BJ (cell line): ENCODE measurements at regions not wholly inside any gene's neighbourhood (a gene's known extent, or its start where the extent isn't known, plus 50 kb on each side); places are given as distances from the start of the nearest gene placed in this dataset.

Experiments used
- CTCF ChIA-PET: fragments of 350-600 bp; formaldehyde crosslinking; extraction: SDS; loops from one replicate; lab custom pipeline; 2021; ENCODE audit warnings: antibody characterized with exemption, inconsistent platforms; lab: Yijun Ruan, JAX
- POLR2A ChIA-PET: fragments of 300-600 bp; sonication (Branson Sonifier 250); formaldehyde crosslinking; extraction: SDS; loops from one replicate; lab custom pipeline; 2021; ENCODE audit warnings: antibody characterized with exemption; lab: Charles Lee
- DNase-seq: peaks from one replicate; pipeline ENCODE4 v3.0.0-alpha.2; 2011; ENCODE audit warnings: low read depth
- H3K27me3 ChIP-seq: 2 replicates; pipeline ENCODE4 v1.6.0; 2011; ENCODE audit warnings: low read length; ENCODE audit not compliant: control insufficient read depth, insufficient read depth
- H3K36me3 ChIP-seq: 2 replicates; pipeline ENCODE4 v1.5.1; 2011; ENCODE audit warnings: low read length; ENCODE audit not compliant: control insufficient read depth, insufficient read depth
- H3K4me3 ChIP-seq: 2 replicates; pipeline ENCODE4 v1.5.1; 2011; ENCODE audit warnings: low read depth, mild to moderate bottlenecking, control low read depth, low read length
- TF ChIP-seq, protein P1 (sequence below): IDR thresholded peaks from 2 replicates; pipeline ENCODE4 v1.5.1; 2011; ENCODE audit warnings: low read depth, mild to moderate bottlenecking, control low read depth, inconsistent platforms, low read length, moderate library complexity; ENCODE audit not compliant: insufficient read depth

DNA sequence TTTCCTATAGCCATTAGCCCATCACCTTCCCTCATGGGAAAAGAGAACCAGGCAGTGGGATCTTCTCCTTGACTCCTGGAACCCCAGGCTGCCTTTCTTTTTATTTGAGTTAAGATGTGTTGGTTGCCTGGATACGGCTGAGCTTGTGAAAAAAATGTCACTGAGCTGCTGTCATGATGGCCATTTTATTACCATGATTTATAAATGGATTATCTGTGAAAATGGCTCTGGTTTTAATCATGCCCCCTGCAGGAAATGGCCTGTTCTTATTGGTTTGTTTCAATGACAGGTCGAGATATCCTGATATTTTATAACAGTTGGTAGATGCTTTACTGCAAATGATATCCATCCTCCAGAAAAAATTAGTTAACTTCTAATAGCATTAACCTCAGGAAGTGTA is 640.4 kb downstream of the CDH11 start:
- Histone ChIP-seq H3K27me3 (no peaks in the 10 kb centered on the region), H3K36me3 (no peaks in the 10 kb centered on the region), H3K4me3 (no peak overlapping the region)
- CTCF ChIA-PET = interaction anchor here (0.6 to 1.2 kb wide), 3 partner anchors 11 to 636 kb away, joined by 3 read pairs; no protein-coding TSS in a partner anchor
- TF ChIP-seq, protein P1, sequence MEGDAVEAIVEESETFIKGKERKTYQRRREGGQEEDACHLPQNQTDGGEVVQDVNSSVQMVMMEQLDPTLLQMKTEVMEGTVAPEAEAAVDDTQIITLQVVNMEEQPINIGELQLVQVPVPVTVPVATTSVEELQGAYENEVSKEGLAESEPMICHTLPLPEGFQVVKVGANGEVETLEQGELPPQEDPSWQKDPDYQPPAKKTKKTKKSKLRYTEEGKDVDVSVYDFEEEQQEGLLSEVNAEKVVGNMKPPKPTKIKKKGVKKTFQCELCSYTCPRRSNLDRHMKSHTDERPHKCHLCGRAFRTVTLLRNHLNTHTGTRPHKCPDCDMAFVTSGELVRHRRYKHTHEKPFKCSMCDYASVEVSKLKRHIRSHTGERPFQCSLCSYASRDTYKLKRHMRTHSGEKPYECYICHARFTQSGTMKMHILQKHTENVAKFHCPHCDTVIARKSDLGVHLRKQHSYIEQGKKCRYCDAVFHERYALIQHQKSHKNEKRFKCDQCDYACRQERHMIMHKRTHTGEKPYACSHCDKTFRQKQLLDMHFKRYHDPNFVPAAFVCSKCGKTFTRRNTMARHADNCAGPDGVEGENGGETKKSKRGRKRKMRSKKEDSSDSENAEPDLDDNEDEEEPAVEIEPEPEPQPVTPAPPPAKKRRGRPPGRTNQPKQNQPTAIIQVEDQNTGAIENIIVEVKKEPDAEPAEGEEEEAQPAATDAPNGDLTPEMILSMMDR = no peak
- POLR2A ChIA-PET = no interaction called here
- DNase-seq = no peak

DNA sequence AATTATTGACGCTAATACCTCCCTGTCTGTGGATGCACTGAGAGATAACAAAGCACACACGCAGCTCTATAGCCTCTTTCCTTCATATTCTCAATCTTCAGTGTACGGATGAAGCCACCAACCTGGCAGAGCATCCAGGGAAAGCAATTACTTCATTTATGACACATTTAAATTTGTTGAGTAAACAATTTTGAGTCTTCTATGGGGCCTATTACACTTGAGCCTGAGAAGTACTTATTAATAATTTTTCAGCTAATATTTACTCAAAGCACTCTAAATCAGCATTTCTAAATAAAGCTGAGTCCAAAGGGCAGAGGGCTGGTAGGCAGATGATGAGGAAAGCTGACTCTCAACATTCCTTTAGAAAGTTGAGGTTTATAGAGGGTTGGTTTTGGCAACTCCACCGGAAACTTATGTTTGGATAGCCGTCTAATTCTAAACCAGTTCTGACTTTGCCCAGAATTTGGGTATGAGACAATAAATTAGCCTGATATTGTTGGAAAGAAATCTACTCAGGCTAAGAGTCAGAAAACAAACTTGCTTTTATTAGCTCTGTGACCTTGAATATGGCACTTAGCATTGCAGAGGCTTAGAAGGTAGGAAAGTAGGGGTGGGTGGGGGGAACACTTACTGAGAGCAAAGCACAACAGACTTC is 643.5 kb downstream of the CDH11 start:
- TF ChIP-seq, protein P1 = no peak
- no peak overlapping the region for H3K4me3 ChIP-seq
- ChIA-PET POLR2A (interaction anchor here (0.5 kb wide), 1 partner anchor 637 kb away, joined by 17 read pairs; no protein-coding TSS in a partner anchor), CTCF (interaction anchor here (1.7 kb wide), 1 partner anchor 26 kb away, joined by 4 read pairs; no protein-coding TSS in a partner anchor)
- no peaks in the 10 kb centered on the region for H3K27me3 ChIP-seq
- DNase-seq = peak; percentile 49
- no peaks in the 10 kb centered on the region for H3K36me3 ChIP-seq

DNA sequence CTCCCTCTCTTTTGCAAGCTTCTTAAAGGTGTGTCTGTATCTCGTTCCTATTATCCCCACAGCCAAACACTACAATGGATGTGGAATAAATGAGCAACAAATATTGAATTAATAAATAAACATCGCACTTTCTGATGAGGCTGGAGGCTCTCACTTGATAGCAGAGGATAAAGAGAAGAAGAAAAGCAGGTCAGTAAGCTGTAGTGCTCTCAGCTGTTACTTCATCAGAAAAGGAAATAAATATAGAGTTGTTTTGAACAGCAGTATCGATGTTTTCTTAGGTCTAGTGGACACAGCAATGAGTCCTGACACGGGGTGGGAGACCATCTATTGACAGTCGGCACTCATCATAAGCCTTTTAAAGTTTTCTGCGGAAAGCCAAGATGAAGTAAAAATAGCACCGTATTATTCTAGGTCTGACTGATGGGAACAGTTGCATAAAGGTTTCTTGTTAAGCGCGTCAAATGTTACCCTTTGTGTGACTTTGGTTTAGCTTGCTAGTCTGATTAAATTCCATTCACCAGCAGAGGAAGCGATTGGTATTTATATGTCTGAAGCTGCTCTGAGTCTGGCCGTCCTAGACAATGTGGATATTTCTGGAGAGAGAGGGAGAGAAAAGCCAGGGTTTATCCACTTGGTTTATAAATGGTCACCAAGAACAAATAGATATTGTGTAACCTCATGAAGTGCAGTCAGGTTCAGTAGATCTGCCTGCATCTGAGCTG is 646.1 kb downstream of the CDH11 start:
- ChIA-PET CTCF (interaction anchor here (1.2 kb wide), 1 partner anchor 173 kb away, joined by 3 read pairs; no protein-coding TSS in a partner anchor), POLR2A (interaction anchor here (0.6 kb wide), 1 partner anchor 9 kb away, joined by 3 read pairs; no protein-coding TSS in a partner anchor)
- DNase-seq = no peak
- Histone ChIP-seq H3K36me3 (no peaks in the 10 kb centered on the region), H3K4me3 (no peak overlapping the region), H3K27me3 (no peaks in the 10 kb centered on the region)
- TF ChIP-seq, protein P1 = no peak

DNA sequence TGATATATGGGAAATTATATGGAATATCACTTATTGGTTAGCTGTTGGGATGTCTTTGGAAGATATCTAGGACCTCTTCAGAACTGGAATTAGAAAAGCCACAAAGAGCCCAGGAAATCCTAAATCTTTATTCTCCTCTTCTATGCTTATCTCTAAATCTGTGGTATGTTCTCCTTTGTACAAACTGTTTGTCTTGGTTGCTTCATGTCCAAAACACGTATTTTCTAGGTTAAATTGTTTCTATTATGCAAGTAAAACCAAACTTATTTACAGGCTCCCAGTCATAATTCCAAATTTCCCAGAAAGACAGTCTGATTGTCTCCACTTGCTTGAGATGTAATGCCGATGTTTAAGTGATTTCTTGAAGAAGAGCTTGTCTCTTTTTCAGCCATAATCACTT is 650.9 kb downstream of the CDH11 start:
- TF ChIP-seq, protein P1 = no peak

DNA sequence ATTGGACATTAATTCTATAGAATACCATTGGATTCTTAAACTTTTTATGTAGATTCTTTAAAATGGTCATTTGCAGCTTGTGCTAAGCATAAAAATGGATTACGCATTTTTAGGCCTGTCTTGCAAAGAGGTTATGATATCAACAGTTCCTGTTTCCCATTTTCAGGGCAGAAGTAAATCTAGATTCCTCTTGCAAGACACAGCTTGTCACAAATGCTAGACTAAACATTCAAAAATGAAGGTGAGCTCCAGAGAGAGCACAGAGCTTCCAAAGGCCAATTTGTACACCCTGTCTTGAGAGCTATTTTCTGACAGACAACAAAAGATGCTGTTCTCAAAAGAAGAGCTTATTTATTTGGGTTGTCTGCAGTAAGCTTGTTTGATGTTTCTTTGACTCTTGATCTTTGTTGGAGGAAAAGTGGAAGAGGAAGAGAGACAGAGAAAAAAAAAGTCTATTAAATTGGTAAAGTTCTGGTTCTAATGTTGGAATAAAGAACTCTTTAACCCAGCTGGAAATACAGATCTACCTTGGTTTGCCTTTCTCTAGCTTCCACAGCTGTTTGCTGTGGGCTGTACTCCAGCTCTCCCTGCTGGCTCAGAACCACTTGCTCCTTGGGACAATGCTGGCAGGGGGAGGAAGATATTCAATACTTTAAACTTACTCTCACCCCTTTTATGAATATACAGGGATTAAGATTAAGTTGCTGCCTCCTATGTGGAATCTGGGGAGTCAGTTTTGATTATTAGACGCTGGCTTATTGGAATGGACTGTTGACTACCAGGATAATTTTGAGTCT is 651.8 kb downstream of the CDH11 start:
- H3K27me3 ChIP-seq = no peaks in the 10 kb centered on the region
- no peak for DNase-seq
- TF ChIP-seq, protein P1 = peak; percentile 37
- ChIA-PET POLR2A (no interaction called here), CTCF (interaction anchor here (0.7 to 1.4 kb wide), 3 partner anchors 14 to 1009 kb away, joined by 3 read pairs; no protein-coding TSS in a partner anchor)
- H3K36me3 ChIP-seq = no peaks in the 10 kb centered on the region
- no peak overlapping the region for H3K4me3 ChIP-seq

More for the DNA sequence above, 650.9 kb downstream of the CDH11 start:
- DNase-seq = no peak
- CTCF ChIA-PET = interaction anchor here (0.6 to 1.4 kb wide), 2 partner anchors 11 to 1010 kb away, joined by 3 read pairs; no protein-coding TSS in a partner anchor
- POLR2A ChIA-PET = no interaction called here
- Histone ChIP-seq H3K36me3 (no peaks in the 10 kb centered on the region), H3K4me3 (no peak overlapping the region), H3K27me3 (no peaks in the 10 kb centered on the region)
